Mucosa of descending colon (tissue), 3 donors: ENCODE measurements at regions not wholly inside any gene's neighbourhood (a gene's known extent, or its start where the extent isn't known, plus 50 kb on each side); places are given as distances from the start of the nearest gene placed in this dataset.

ENCODE experiments used
- ATAC-seq: fragments of 200-7000 bp; cut with Tn5 transposase; one replicate; pipeline ENCODE4 v1.9.1; 2020; ENCODE audit warnings: mild to moderate bottlenecking, moderate library complexity
- DNase-seq, 3 donors: peaks; one replicate each; pipeline ENCODE4 v3.0.0-alpha.2; 2020
- H3K36me3 ChIP-seq: fragments of 200-600 bp; one replicate; pipeline ENCODE4 v1.8.0; 2021; ENCODE audit warnings: low read depth, mild to moderate bottlenecking
- H3K4me1 ChIP-seq: fragments of 200-600 bp; one replicate; pipeline ENCODE4 v1.8.0; 2021; ENCODE audit warnings: low read depth, mild to moderate bottlenecking
- H3K4me3 ChIP-seq: fragments of 200-600 bp; one replicate; pipeline ENCODE4 v1.8.0; 2021; ENCODE audit warnings: mild to moderate bottlenecking
- H3K9me3 ChIP-seq: fragments of 200-600 bp; one replicate; pipeline ENCODE4 v1.8.0; 2021; ENCODE audit warnings: mild to moderate bottlenecking
- CTCF ChIP-seq: fragments of 200-600 bp; IDR thresholded peaks from one replicate; pipeline ENCODE4 v1.8.0; 2022; ENCODE audit warnings: antibody characterized with exemption, mild to moderate bottlenecking
- intact Hi-C, 2 donors: fragments of 100-400 bp; cut with DNase I in 1 of 2; cut with micrococcal nuclease in 1 of 2; formaldehyde crosslinking; loops; one replicate each; pipeline versions ENCODE4 v1.11.0 to v1.11.1; 2022; cut with DNase I, micrococcal nuclease
- donor health status: DM: no; HTN: no; CAD: no; lungs with moderate emphysema.
- donor health status: DM: no; HTN: no; CAD: no.
- donor health status: DM: no; HTN: yes; CAD: no.

- ATAC-seq: no peak
- no peaks in the 10 kb centered on the region for H3K4me1 ChIP-seq
- TF ChIP-seq CTCF: no peak
- intact Hi-C loops: no loop called here
- H3K9me3 ChIP-seq: no peaks in the 10 kb centered on the region
- H3K36me3 ChIP-seq: no peaks in the 10 kb centered on the region
- H3K4me3 ChIP-seq: no peak overlapping the region
- no peak for DNase-seq
These were observed 747.0 kb downstream of the BRD1 start for GRCh38 chr22:49080631-49081030.

GRCh38 chr22:49079743-49080500 lies 747.8 kb downstream of the BRD1 start:
- no peaks in the 10 kb centered on the region for H3K36me3 ChIP-seq
- DNase-seq: no peak
- no peaks in the 10 kb centered on the region for H3K4me1 ChIP-seq
- intact Hi-C loops: no loop called here
- no peaks in the 10 kb centered on the region for H3K9me3 ChIP-seq
- no peak for TF ChIP-seq CTCF
- H3K4me3 ChIP-seq: no peak overlapping the region
- no peak for ATAC-seq

GRCh38 chr22:49079027-49079725 lies 748.5 kb downstream of the BRD1 start:
- Histone ChIP-seq H3K4me1 (no peaks in the 10 kb centered on the region), H3K4me3 (no peak overlapping the region), H3K36me3 (no peaks in the 10 kb centered on the region), H3K9me3 (no peaks in the 10 kb centered on the region)
- intact Hi-C loops: no loop called here
- no peak for TF ChIP-seq CTCF
- ATAC-seq: no peak
- DNase-seq: no peak

GRCh38 chr22:49078076-49078710 lies 749.5 kb downstream of the BRD1 start:
- DNase-seq (no peak), ATAC-seq (no peak)
- intact Hi-C loops: no loop called here
- Histone ChIP-seq H3K36me3 (no peaks in the 10 kb centered on the region), H3K4me1 (no peaks in the 10 kb centered on the region), H3K4me3 (no peak overlapping the region), H3K9me3 (no peaks in the 10 kb centered on the region)
- no peak for TF ChIP-seq CTCF

- ATAC-seq (no peak), DNase-seq (no peak)
- H3K36me3 ChIP-seq: no peaks in the 10 kb centered on the region
- no peak overlapping the region for H3K4me3 ChIP-seq
- TF ChIP-seq CTCF: no peak
- H3K4me1 ChIP-seq: no peaks in the 10 kb centered on the region
- H3K9me3 ChIP-seq: no peaks in the 10 kb centered on the region
- intact Hi-C loops: no loop called here
These were observed 750.1 kb downstream of the BRD1 start for GRCh38 chr22:49077586-49077985.
